GM18502 (cell line): ENCODE measurements at regions not wholly inside any gene's neighbourhood (a gene's known extent, or its start where the extent isn't known, plus 50 kb on each side); places are given as distances from the start of the nearest gene placed in this dataset.
"Not testable (repeated sequence)": the region's sequence is repeated elsewhere in the genome, so short reads cannot be mapped to it uniquely, and the experiment has no call there.

Experiments
- ATAC-seq: cut with Tn5 transposase; IDR thresholded peaks from one replicate; pipeline ENCODE4 v1.9.1; 2021; ENCODE audit warnings: mild to moderate bottlenecking; ENCODE audit not compliant: unreplicated experiment, poor library complexity

GRCh38 chr14:54010981-54011380 lies 54.4 kb upstream of the BMP4 start:
- no peak for ATAC-seq

- peak; percentile 53 for ATAC-seq
These were observed 66.4 kb upstream of the BMP4 start for GRCh38 chr14:54023027-54023426.

- no peak for ATAC-seq
These were observed 69.0 kb upstream of the BMP4 start for GRCh38 chr14:54025661-54026060.

- no peak for ATAC-seq
These were observed 70.0 kb upstream of the BMP4 start for GRCh38 chr14:54026671-54027070.

- not testable (repeated sequence) for ATAC-seq
These were observed 74.4 kb upstream of the BMP4 start for GRCh38 chr14:54030996-54031395.

- ATAC-seq: not testable (repeated sequence)
These were observed 76.7 kb upstream of the BMP4 start for GRCh38 chr14:54033285-54033684.

GRCh38 chr14:54038724-54039123 lies 82.1 kb upstream of the BMP4 start:
- no peak for ATAC-seq

GRCh38 chr14:54039311-54039710 lies 82.7 kb upstream of the BMP4 start:
- ATAC-seq: no peak

- ATAC-seq: no peak
These were observed 84.2 kb upstream of the BMP4 start for GRCh38 chr14:54040846-54041245.

- ATAC-seq: no peak
These were observed 89.6 kb upstream of the BMP4 start for GRCh38 chr14:54046250-54046649.

GRCh38 chr14:54047645-54048308 lies 91.2 kb upstream of the BMP4 start:
- ATAC-seq: no peak

GRCh38 chr14:54048311-54048710 lies 91.7 kb upstream of the BMP4 start:
- no peak for ATAC-seq

GRCh38 chr14:54048736-54049135 lies 92.1 kb upstream of the BMP4 start:
- ATAC-seq: no peak

GRCh38 chr14:54050759-54051158 lies 94.1 kb upstream of the BMP4 start:
- no peak for ATAC-seq

- no peak for ATAC-seq
These were observed 96.2 kb upstream of the BMP4 start for GRCh38 chr14:54052696-54053385.

- ATAC-seq: no peak
These were observed 96.7 kb upstream of the BMP4 start for GRCh38 chr14:54053386-54053745.

- no peak for ATAC-seq
These were observed 101.9 kb upstream of the BMP4 start for GRCh38 chr14:54058505-54058904.

GRCh38 chr14:54083549-54084239 lies 127.1 kb upstream of the BMP4 start:
- ATAC-seq: no peak

- no peak for ATAC-seq
These were observed 128.7 kb upstream of the BMP4 start for GRCh38 chr14:54085232-54085761.

- no peak for ATAC-seq
These were observed 129.2 kb upstream of the BMP4 start for GRCh38 chr14:54085841-54086240.

- ATAC-seq: no peak
These were observed 130.1 kb upstream of the BMP4 start for GRCh38 chr14:54086767-54087166.
